DND-41 (cell line): ENCODE measurements at regions not wholly inside any gene's neighbourhood (a gene's known extent, or its start where the extent isn't known, plus 50 kb on each side); places are given as distances from the start of the nearest gene placed in this dataset.

Experiments
- ATAC-seq: fragments of 200-7000 bp; cut with Tn5 transposase; 3 replicates; pipeline ENCODE4 v1.9.1; 2021; ENCODE audit warnings: low read depth; ENCODE audit not compliant: insufficient read depth
- DNase-seq: peaks from one replicate; pipeline ENCODE4 v3.0.0-alpha.2; 2020
- H2AFZ ChIP-seq: 2 replicates; pipeline ENCODE4 v1.6.0; 2012; ENCODE audit warnings: low read depth, low read length
- H3K27ac ChIP-seq: 2 replicates; pipeline ENCODE4 v1.5.1; 2012; ENCODE audit warnings: low read length, inconsistent platforms
- H3K27me3 ChIP-seq: fragments of 200-600 bp; sonication (generic); 2 replicates; pipeline ENCODE4 v1.6.0; 2012; ENCODE audit warnings: low read length, mild to moderate bottlenecking, inconsistent platforms; ENCODE audit not compliant: insufficient read depth, poor library complexity
- H3K36me3 ChIP-seq: 2 replicates; pipeline ENCODE4 v1.5.1; 2012; ENCODE audit warnings: low read length, inconsistent platforms; ENCODE audit not compliant: insufficient read depth
- H3K4me1 ChIP-seq: 2 replicates; pipeline ENCODE4 v1.5.1; 2012; ENCODE audit warnings: mild to moderate bottlenecking, low read length; ENCODE audit not compliant: insufficient read depth
- H3K4me2 ChIP-seq: 2 replicates; pipeline ENCODE4 v1.6.0; 2012; ENCODE audit warnings: mild to moderate bottlenecking, moderate library complexity, low read length, inconsistent platforms; ENCODE audit not compliant: insufficient read depth
- H3K4me3 ChIP-seq, 2 experiments: fragments of 200-600 bp in 1 of 2; shearing (Covaris generic) in 1 of 2; 2 replicates each; pipeline ENCODE4 v1.5.1; 2012 to 2016; ENCODE audit warnings: inconsistent platforms in 2 of 2, low read length in 2 of 2, mild to moderate bottlenecking in 2 of 2, low read depth in 1 of 2, moderate library complexity in 1 of 2
- H3K79me2 ChIP-seq: 2 replicates; pipeline ENCODE4 v1.6.0; 2012; ENCODE audit warnings: low read length, inconsistent platforms; ENCODE audit not compliant: insufficient read depth
- H3K9ac ChIP-seq: 2 replicates; pipeline ENCODE4 v1.6.0; 2012; ENCODE audit warnings: low read depth, mild to moderate bottlenecking, inconsistent platforms, low read length, moderate library complexity
- H3K9me3 ChIP-seq: 2 replicates; pipeline ENCODE4 v1.5.1; 2012; ENCODE audit warnings: low read length, moderate library complexity, mild to moderate bottlenecking, inconsistent platforms; ENCODE audit not compliant: insufficient read depth, severe bottlenecking
- H4K20me1 ChIP-seq: 2 replicates; pipeline ENCODE4 v1.6.0; 2012; ENCODE audit warnings: low read length; ENCODE audit not compliant: insufficient read depth
- CTCF ChIP-seq: IDR thresholded peaks from 2 replicates; pipeline ENCODE4 v1.5.1; 2012; ENCODE audit warnings: borderline replicate concordance, low read length, moderate library complexity, mild to moderate bottlenecking; ENCODE audit not compliant: poor library complexity, severe bottlenecking; ENCODE audit errors: extremely low read depth
- EZH2 ChIP-seq: IDR thresholded peaks from 3 replicates; pipeline ENCODE4 v1.6.1; 2012; ENCODE audit warnings: borderline replicate concordance, low read depth, mild to moderate bottlenecking, moderate library complexity, low read length, inconsistent platforms; ENCODE audit not compliant: severe bottlenecking

GRCh38 chr14:76312821-76313220 is 63.1 kb upstream of the ESRRB start:
- Histone ChIP-seq H3K27me3 (peaks cover 4% of the 10 kb centered on the region), H3K4me1 (no peaks in the 10 kb centered on the region)
- no peak for ATAC-seq

GRCh38 chr14:76313303-76313702 is 62.6 kb upstream of the ESRRB start:
- H3K4me2 ChIP-seq: no peak overlapping the region
- no peaks in the 10 kb centered on the region for H3K36me3 ChIP-seq
- H3K9ac ChIP-seq: no peak overlapping the region
- no peak overlapping the region for H3K4me3 ChIP-seq
- H2AFZ ChIP-seq: no peak overlapping the region
- no peaks in the 10 kb centered on the region for H4K20me1 ChIP-seq
- no peaks in the 10 kb centered on the region for H3K79me2 ChIP-seq
- H3K27ac ChIP-seq: no peak overlapping the region
- DNase-seq: no peak
- no peak for ATAC-seq
- H3K4me1 ChIP-seq: no peaks in the 10 kb centered on the region
- H3K27me3 ChIP-seq: peaks cover 4% of the 10 kb centered on the region
- TF ChIP-seq CTCF: no peak
- no peak for TF ChIP-seq EZH2
- no peaks in the 10 kb centered on the region for H3K9me3 ChIP-seq

More at GRCh38 chr14:76312821-76313220, 63.1 kb upstream of the ESRRB start:
- Histone ChIP-seq H4K20me1 (no peaks in the 10 kb centered on the region), H3K9ac (no peak overlapping the region), H3K36me3 (no peaks in the 10 kb centered on the region), H3K9me3 (no peaks in the 10 kb centered on the region), H3K79me2 (no peaks in the 10 kb centered on the region), H3K4me2 (no peak overlapping the region), H3K4me3 (no peak overlapping the region), H2AFZ (no peak overlapping the region), H3K27ac (no peak overlapping the region)
- DNase-seq: no peak
- no peak for TF ChIP-seq CTCF
- no peak for TF ChIP-seq EZH2

- TF ChIP-seq EZH2 (no peak), CTCF (no peak)
- H3K79me2 ChIP-seq: no peaks in the 10 kb centered on the region
- H3K4me2 ChIP-seq: no peak overlapping the region
- no peak overlapping the region for H3K4me3 ChIP-seq
- ATAC-seq (no peak), DNase-seq (no peak)
- H3K27me3 ChIP-seq: peaks cover 4% of the 10 kb centered on the region
- no peak overlapping the region for H3K9ac ChIP-seq
- H4K20me1 ChIP-seq: no peaks in the 10 kb centered on the region
- H2AFZ ChIP-seq: no peak overlapping the region
- H3K9me3 ChIP-seq: no peaks in the 10 kb centered on the region
- H3K27ac ChIP-seq: no peak overlapping the region
- H3K4me1 ChIP-seq: no peaks in the 10 kb centered on the region
- no peaks in the 10 kb centered on the region for H3K36me3 ChIP-seq
These were observed 62.1 kb upstream of the ESRRB start for GRCh38 chr14:76313852-76314251.

GRCh38 chr14:76314521-76315034 is 61.4 kb upstream of the ESRRB start:
- H3K4me1 ChIP-seq: no peaks in the 10 kb centered on the region

More at GRCh38 chr14:76314521-76315034, 61.4 kb upstream of the ESRRB start:
- H3K4me3 ChIP-seq: no peak overlapping the region
- no peak for DNase-seq
- no peak for ATAC-seq
- H4K20me1 ChIP-seq: no peaks in the 10 kb centered on the region
- no peak overlapping the region for H2AFZ ChIP-seq
- no peaks in the 10 kb centered on the region for H3K79me2 ChIP-seq
- no peak overlapping the region for H3K9ac ChIP-seq
- H3K36me3 ChIP-seq: no peaks in the 10 kb centered on the region
- no peak overlapping the region for H3K4me2 ChIP-seq
- no peaks in the 10 kb centered on the region for H3K9me3 ChIP-seq
- H3K27me3 ChIP-seq: peaks cover 4% of the 10 kb centered on the region
- TF ChIP-seq CTCF: no peak
- no peak for TF ChIP-seq EZH2
- H3K27ac ChIP-seq: no peak overlapping the region
